GM23338 (cell line): ENCODE measurements at regions not wholly inside any gene's neighbourhood (a gene's known extent, or its start where the extent isn't known, plus 50 kb on each side); places are given as distances from the start of the nearest gene placed in this dataset.
A peak's percentile ranks its signal among the peaks of the same experiment; 100 is the strongest.

Source experiments
- ATAC-seq: fragments of 200-7000 bp; cut with Tn5 transposase; 3 replicates; pipeline ENCODE4 v1.9.1; 2020
- DNase-seq: peaks from one replicate; pipeline ENCODE4 v3.0.0-alpha.2; 2015; ENCODE audit warnings: low spot score
- H2AFZ ChIP-seq: fragments of 200-600 bp; sonication (generic); 2 replicates; pipeline ENCODE4 v1.8.0; 2016; ENCODE audit warnings: antibody characterized with exemption, mild to moderate bottlenecking, moderate library complexity
- H3F3A ChIP-seq: fragments of 200-600 bp; sonication (generic); replicated peaks from 2 replicates; pipeline ENCODE4 v1.8.0; 2017; ENCODE audit warnings: antibody characterized with exemption, mixed run types, low read depth
- H3K27ac ChIP-seq: fragments of 200-600 bp; sonication (generic); 2 replicates; pipeline ENCODE4 v1.6.1; 2016; ENCODE audit warnings: low read depth
- H3K27me3 ChIP-seq: fragments of 200-600 bp; sonication (generic); 2 replicates; pipeline ENCODE4 v1.8.0; 2016; ENCODE audit warnings: mild to moderate bottlenecking, mixed run types, moderate library complexity; ENCODE audit not compliant: insufficient read depth
- H3K36me3 ChIP-seq: fragments of 200-600 bp; sonication (generic); 2 replicates; pipeline ENCODE4 v1.8.0; 2016; ENCODE audit warnings: mild to moderate bottlenecking; ENCODE audit not compliant: insufficient read depth
- H3K4me1 ChIP-seq: fragments of 200-600 bp; sonication (generic); 2 replicates; pipeline ENCODE4 v1.8.0; 2016; ENCODE audit warnings: mild to moderate bottlenecking, moderate library complexity; ENCODE audit not compliant: insufficient read depth
- H3K4me2 ChIP-seq: fragments of 200-600 bp; sonication (generic); 2 replicates; pipeline ENCODE4 v1.7.1; 2017; ENCODE audit warnings: mixed run types
- H3K4me3 ChIP-seq: fragments of 200-600 bp; sonication (generic); 2 replicates; pipeline ENCODE4 v1.6.1; 2016; ENCODE audit warnings: mixed run types
- H3K79me2 ChIP-seq: fragments of 200-600 bp; sonication (generic); replicated peaks from 2 replicates; pipeline ENCODE4 v1.8.0; 2017; ENCODE audit warnings: mild to moderate bottlenecking; ENCODE audit not compliant: insufficient read depth
- H3K9me2 ChIP-seq: fragments of 200-600 bp; sonication (generic); 2 replicates; pipeline ENCODE4 v1.8.0; 2017; ENCODE audit not compliant: insufficient read depth
- H4K20me1 ChIP-seq: fragments of 200-600 bp; sonication (generic); replicated peaks from 2 replicates; pipeline ENCODE4 v1.8.0; 2017; ENCODE audit warnings: mild to moderate bottlenecking; ENCODE audit not compliant: insufficient read depth
- H3K27ac Mint-ChIP-seq: 2 replicates; pipeline ENCODE4 v1.8.0; 2020; ENCODE audit warnings: inconsistent platforms, mild to moderate bottlenecking, moderate library complexity, mixed read lengths
- H3K27me3 Mint-ChIP-seq: 3 replicates; pipeline ENCODE4 v1.8.0; 2022; ENCODE audit warnings: low read depth, mild to moderate bottlenecking, moderate library complexity, mixed read lengths, inconsistent platforms; ENCODE audit not compliant: insufficient read depth, poor library complexity
- H3K36me3 Mint-ChIP-seq: 3 replicates; pipeline ENCODE4 v1.8.0; 2021; ENCODE audit warnings: low read depth, mild to moderate bottlenecking, inconsistent platforms, moderate library complexity, mixed read lengths
- H3K4me1 Mint-ChIP-seq: 3 replicates; pipeline ENCODE4 v1.8.0; 2020; ENCODE audit warnings: mild to moderate bottlenecking, inconsistent platforms, mixed read lengths
- H3K4me3 Mint-ChIP-seq: 3 replicates; pipeline ENCODE4 v1.8.0; 2021; ENCODE audit warnings: moderate library complexity, mild to moderate bottlenecking, inconsistent platforms, mixed read lengths
- H3K9me3 Mint-ChIP-seq: 3 replicates; pipeline ENCODE4 v1.8.0; 2020; ENCODE audit warnings: moderate library complexity, mild to moderate bottlenecking, inconsistent platforms, mixed read lengths
- CREB1 ChIP-seq: fragments of 250-450 bp; sonication (Bioruptor Pico); IDR thresholded peaks from 2 replicates; pipeline ENCODE4 v1.5.0; 2020; ENCODE audit warnings: low read depth, mild to moderate bottlenecking, moderate library complexity
- EZH2 ChIP-seq: fragments of 200-600 bp; sonication (generic); IDR thresholded peaks from one replicate; pipeline ENCODE4 v1.8.0; 2017; ENCODE audit warnings: antibody characterized with exemption, mild to moderate bottlenecking, low read depth; ENCODE audit not compliant: unreplicated experiment
- EZH2phosphoT487 ChIP-seq: fragments of 200-600 bp; sonication (generic); IDR thresholded peaks from one replicate; pipeline ENCODE4 v1.8.1; 2018; ENCODE audit warnings: antibody characterized with exemption; ENCODE audit not compliant: unreplicated experiment
- JUNB ChIP-seq: IDR thresholded peaks from one replicate; pipeline ENCODE4 v1.6.1; 2016; ENCODE audit warnings: antibody characterized with exemption; ENCODE audit not compliant: unreplicated experiment
- POLR2AphosphoS5 ChIP-seq: IDR thresholded peaks from 2 replicates; pipeline ENCODE4 v1.6.1; 2016; ENCODE audit warnings: antibody characterized with exemption, low read depth
- STAT1 ChIP-seq: IDR thresholded peaks from one replicate; pipeline ENCODE4 v1.6.1; 2016; ENCODE audit warnings: antibody characterized with exemption; ENCODE audit not compliant: unreplicated experiment
- ZNF114 ChIP-seq: fragments of 250-450 bp; sonication (Bioruptor Pico); IDR thresholded peaks from 2 replicates; pipeline ENCODE4 v1.5.0; 2020; ENCODE audit warnings: mild to moderate bottlenecking, moderate library complexity
- ZNF331 ChIP-seq: fragments of 250-450 bp; sonication (Bioruptor Pico); IDR thresholded peaks from 2 replicates; pipeline ENCODE4 v1.5.0; 2020; ENCODE audit warnings: low read depth, mild to moderate bottlenecking, moderate library complexity
- TF ChIP-seq, protein P1 (sequence below): fragments of 250-450 bp; sonication (Bioruptor Pico); IDR thresholded peaks from 2 replicates; pipeline ENCODE4 v1.5.0; 2020; ENCODE audit warnings: mild to moderate bottlenecking, moderate library complexity
- TF ChIP-seq, protein P2 (sequence below), 2 experiments: fragments of 200-600 bp in 1 of 2; sonication (generic) in 1 of 2; conservative IDR thresholded peaks; 2 replicates each; pipeline versions ENCODE4 v1.5.1 to v1.6.1; 2016 to 2017; ENCODE audit warnings: antibody characterized with exemption in 2 of 2, low read depth in 2 of 2, mild to moderate bottlenecking in 2 of 2, moderate library complexity in 1 of 2

DNA sequence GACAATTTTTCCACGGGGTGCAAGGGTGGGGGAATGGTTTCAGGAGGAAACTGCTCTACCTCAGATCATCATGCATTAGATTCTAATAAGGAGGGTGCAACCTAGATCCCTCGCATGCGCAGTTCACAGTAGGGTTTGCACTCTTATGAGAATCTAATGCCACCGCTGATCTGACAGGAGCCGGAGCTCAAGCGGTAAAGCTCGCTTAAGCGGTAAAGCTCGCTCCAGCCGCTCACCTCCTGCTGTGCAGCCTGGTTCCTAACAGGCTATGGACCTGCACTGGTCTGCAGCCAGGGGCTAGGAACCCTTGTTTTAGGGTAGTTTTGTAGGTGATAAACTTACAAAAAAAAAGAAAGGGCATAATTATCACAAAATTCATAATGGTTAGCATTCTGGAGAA, 53.9 kb upstream of the RYR3 start:
- H3K9me3 Mint-ChIP-seq = no peaks in the 10 kb centered on the region
- TF ChIP-seq STAT1 (no peak), POLR2AphosphoS5 (no peak), JUNB (no peak), EZH2phosphoT487 (no peak), ZNF114 (CRISPR knock-in tag) (no peak), CREB1 (CRISPR knock-in tag) (no peak), EZH2 (no peak), ZNF331 (CRISPR knock-in tag) (no peak)
- TF ChIP-seq, protein P1, sequence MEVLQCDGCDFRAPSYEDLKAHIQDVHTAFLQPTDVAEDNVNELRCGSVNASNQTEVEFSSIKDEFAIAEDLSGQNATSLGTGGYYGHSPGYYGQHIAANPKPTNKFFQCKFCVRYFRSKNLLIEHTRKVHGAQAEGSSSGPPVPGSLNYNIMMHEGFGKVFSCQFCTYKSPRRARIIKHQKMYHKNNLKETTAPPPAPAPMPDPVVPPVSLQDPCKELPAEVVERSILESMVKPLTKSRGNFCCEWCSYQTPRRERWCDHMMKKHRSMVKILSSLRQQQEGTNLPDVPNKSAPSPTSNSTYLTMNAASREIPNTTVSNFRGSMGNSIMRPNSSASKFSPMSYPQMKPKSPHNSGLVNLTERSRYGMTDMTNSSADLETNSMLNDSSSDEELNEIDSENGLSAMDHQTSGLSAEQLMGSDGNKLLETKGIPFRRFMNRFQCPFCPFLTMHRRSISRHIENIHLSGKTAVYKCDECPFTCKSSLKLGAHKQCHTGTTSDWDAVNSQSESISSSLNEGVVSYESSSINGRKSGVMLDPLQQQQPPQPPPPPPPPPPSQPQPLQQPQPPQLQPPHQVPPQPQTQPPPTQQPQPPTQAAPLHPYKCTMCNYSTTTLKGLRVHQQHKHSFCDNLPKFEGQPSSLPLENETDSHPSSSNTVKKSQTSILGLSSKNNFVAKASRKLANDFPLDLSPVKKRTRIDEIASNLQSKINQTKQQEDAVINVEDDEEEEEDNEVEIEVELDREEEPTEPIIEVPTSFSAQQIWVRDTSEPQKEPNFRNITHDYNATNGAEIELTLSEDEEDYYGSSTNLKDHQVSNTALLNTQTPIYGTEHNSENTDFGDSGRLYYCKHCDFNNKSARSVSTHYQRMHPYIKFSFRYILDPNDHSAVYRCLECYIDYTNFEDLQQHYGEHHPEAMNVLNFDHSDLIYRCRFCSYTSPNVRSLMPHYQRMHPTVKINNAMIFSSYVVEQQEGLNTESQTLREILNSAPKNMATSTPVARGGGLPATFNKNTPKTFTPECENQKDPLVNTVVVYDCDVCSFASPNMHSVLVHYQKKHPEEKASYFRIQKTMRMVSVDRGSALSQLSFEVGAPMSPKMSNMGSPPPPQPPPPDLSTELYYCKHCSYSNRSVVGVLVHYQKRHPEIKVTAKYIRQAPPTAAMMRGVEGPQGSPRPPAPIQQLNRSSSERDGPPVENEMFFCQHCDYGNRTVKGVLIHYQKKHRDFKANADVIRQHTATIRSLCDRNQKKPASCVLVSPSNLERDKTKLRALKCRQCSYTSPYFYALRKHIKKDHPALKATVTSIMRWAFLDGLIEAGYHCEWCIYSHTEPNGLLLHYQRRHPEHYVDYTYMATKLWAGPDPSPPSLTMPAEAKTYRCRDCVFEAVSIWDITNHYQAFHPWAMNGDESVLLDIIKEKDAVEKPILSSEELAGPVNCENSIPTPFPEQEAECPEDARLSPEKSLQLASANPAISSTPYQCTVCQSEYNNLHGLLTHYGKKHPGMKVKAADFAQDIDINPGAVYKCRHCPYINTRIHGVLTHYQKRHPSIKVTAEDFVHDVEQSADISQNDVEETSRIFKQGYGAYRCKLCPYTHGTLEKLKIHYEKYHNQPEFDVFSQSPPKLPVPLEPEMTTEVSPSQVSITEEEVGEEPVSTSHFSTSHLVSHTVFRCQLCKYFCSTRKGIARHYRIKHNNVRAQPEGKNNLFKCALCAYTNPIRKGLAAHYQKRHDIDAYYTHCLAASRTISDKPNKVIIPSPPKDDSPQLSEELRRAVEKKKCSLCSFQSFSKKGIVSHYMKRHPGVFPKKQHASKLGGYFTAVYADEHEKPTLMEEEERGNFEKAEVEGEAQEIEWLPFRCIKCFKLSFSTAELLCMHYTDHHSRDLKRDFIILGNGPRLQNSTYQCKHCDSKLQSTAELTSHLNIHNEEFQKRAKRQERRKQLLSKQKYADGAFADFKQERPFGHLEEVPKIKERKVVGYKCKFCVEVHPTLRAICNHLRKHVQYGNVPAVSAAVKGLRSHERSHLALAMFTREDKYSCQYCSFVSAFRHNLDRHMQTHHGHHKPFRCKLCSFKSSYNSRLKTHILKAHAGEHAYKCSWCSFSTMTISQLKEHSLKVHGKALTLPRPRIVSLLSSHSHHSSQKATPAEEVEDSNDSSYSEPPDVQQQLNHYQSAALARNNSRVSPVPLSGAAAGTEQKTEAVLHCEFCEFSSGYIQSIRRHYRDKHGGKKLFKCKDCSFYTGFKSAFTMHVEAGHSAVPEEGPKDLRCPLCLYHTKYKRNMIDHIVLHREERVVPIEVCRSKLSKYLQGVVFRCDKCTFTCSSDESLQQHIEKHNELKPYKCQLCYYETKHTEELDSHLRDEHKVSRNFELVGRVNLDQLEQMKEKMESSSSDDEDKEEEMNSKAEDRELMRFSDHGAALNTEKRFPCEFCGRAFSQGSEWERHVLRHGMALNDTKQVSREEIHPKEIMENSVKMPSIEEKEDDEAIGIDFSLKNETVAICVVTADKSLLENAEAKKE (CRISPR knock-in tag) = no peak
- TF ChIP-seq, protein P2, sequence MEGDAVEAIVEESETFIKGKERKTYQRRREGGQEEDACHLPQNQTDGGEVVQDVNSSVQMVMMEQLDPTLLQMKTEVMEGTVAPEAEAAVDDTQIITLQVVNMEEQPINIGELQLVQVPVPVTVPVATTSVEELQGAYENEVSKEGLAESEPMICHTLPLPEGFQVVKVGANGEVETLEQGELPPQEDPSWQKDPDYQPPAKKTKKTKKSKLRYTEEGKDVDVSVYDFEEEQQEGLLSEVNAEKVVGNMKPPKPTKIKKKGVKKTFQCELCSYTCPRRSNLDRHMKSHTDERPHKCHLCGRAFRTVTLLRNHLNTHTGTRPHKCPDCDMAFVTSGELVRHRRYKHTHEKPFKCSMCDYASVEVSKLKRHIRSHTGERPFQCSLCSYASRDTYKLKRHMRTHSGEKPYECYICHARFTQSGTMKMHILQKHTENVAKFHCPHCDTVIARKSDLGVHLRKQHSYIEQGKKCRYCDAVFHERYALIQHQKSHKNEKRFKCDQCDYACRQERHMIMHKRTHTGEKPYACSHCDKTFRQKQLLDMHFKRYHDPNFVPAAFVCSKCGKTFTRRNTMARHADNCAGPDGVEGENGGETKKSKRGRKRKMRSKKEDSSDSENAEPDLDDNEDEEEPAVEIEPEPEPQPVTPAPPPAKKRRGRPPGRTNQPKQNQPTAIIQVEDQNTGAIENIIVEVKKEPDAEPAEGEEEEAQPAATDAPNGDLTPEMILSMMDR (conservative IDR thresholded peaks at IDR 0.05; ENCODE audit: low read depth in 2 of 2) = no peak
- Histone ChIP-seq H3K36me3 (no peaks in the 10 kb centered on the region), H2AFZ (no peak overlapping the region), H4K20me1 (no peaks in the 10 kb centered on the region), H3K4me2 (no peak overlapping the region), H3K9me2 (no peaks in the 10 kb centered on the region), H3F3A (no peaks in the 10 kb centered on the region), H3K79me2 (no peaks in the 10 kb centered on the region), H3K27me3 (no peaks in the 10 kb centered on the region; the same call in 1 of the 2 replicates), H3K4me3 (no peak overlapping the region), H3K27ac (no peak overlapping the region), H3K4me1 (peaks cover 4% of the 10 kb centered on the region; the same call in 1 of the 2 replicates)
- H3K27ac Mint-ChIP-seq = no peak overlapping the region
- no peaks in the 10 kb centered on the region for H3K36me3 Mint-ChIP-seq
- H3K4me3 Mint-ChIP-seq = no peak overlapping the region
- H3K27me3 Mint-ChIP-seq = peaks cover 2% of the 10 kb centered on the region
- ATAC-seq (peak; percentile 65), DNase-seq (peak; percentile 27)
- H3K4me1 Mint-ChIP-seq = 0 out of 3 replicates have a peak, but pooled peaks cover 5% of the 10 kb centered on the region
